ENCODE measurements at regions not wholly inside any gene's neighbourhood (a gene's known extent, or its start where the extent isn't known, plus 50 kb on each side); places are given as distances from the start of the nearest gene placed in this dataset.

DNA sequence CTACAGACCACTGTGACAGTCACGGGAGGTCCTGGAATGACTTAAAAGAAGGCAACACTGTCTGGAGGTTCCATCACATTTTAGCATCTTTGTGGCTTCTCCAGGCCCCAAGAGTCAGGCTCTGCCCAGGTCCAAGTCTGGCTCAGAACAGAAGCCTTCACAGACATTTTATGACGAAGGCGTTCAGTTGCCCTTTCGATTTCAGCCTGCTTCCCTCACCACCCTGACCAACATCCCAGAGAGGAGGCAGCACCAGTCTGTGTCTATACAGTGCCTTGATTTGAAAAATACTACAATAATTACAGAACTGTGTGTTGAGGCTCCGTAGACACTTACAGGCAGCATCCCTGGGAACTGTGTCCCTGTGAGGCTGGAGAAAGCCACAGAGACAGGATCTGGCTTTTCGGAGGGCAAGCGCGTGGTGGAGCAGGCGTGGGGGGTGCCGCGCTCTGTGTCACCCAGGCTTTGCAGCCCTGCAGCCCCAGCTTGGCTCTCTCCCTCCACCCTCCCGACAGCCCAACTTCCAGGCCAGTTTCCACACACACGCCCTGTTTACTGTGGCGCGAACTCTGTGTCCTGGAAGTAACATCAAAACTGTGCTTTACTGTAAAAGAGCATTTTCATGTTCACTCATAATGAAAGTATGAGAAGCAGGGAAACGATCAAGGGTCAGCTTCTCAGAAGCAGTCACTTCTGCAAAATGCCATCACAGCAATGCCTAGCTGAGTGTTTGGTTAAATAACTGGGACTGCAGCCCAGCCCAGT, 153.5 kb upstream of the ALKAL2 start (continued):
- TF ChIP-seq DBP (CRISPR knock-in tag; IDR thresholded peaks at IDR 0.05; ENCODE audit: not compliant biosample characterization) (no peak), CAMTA2 (CRISPR knock-in tag; IDR thresholded peaks at IDR 0.05; ENCODE audit: borderline replicate concordance) (no peak)
- TF ChIP-seq, protein P1, sequence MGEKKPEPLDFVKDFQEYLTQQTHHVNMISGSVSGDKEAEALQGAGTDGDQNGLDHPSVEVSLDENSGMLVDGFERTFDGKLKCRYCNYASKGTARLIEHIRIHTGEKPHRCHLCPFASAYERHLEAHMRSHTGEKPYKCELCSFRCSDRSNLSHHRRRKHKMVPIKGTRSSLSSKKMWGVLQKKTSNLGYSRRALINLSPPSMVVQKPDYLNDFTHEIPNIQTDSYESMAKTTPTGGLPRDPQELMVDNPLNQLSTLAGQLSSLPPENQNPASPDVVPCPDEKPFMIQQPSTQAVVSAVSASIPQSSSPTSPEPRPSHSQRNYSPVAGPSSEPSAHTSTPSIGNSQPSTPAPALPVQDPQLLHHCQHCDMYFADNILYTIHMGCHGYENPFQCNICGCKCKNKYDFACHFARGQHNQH (CRISPR knock-in tag; IDR thresholded peaks at IDR 0.05): no peak

GRCh38 chr2:440403-440740, 152.5 kb upstream of the ALKAL2 start:
- in situ Hi-C loops (cut with HindIII; ENCODE audit: extremely low pct_ligation_motif_present, low pct_unique_long_range_greater_than_20kb): no loop called here
- no TSS peak for BruUV-seq (replicated peaks)
- no peaks in the 10 kb centered on the region for H3K4me1 ChIP-seq (ENCODE audit: insufficient read depth, low read length)
- H3K79me2 ChIP-seq (ENCODE audit: insufficient read depth, low read length): no peaks in the 10 kb centered on the region
- H4K20me1 ChIP-seq (ENCODE audit: insufficient read depth, low read length): no peaks in the 10 kb centered on the region; the same call in 1 of the 2 replicates
- H3K27me3 ChIP-seq (ENCODE audit: control insufficient read depth in 1 of 2, insufficient read depth in 2 of 2, low read length in 2 of 2): peaks cover 5 to 50% of the 10 kb centered on the region in 2 experiments
- ChIA-PET CTCF (ENCODE audit: low intra/inter-chr PET ratio, low total read pairs) (no interaction called here), POLR2A (no interaction called here)
- no peak for ATAC-seq
- no peak overlapping the region for H3K4me3 ChIP-seq (replicated peaks in 1 of 3; ENCODE audit: insufficient read depth in 1 of 3, low read depth in 2 of 3, low read length in 3 of 3)
- H3K36me3 ChIP-seq (replicated peaks in 1 of 2; ENCODE audit: control insufficient read depth in 1 of 2, insufficient read depth in 2 of 2, low read length in 2 of 2): no peaks in the 10 kb centered on the region
- H3K9ac ChIP-seq (ENCODE audit: insufficient read depth, low read depth, low read length): no peak overlapping the region
- H3K9me3 ChIP-seq (ENCODE audit: low read length): no peaks in the 10 kb centered on the region
- TF ChIP-seq SRSF1 (optimal IDR thresholded peaks at IDR 0.05; ENCODE audit: low read depth, low read length) (no peak), MAF1 (CRISPR knock-in tag; IDR thresholded peaks at IDR 0.05; ENCODE audit: borderline replicate concordance) (no peak), TFDP1 (CRISPR knock-in tag; IDR thresholded peaks at IDR 0.05; ENCODE audit: borderline replicate concordance) (no peak), SUZ12 (IDR thresholded peaks at IDR 0.05; ENCODE audit: low read depth, low read length) (no peak), MAFG (CRISPR knock-in tag; IDR thresholded peaks at IDR 0.05) (no peak), ZNF136 (CRISPR knock-in tag; IDR thresholded peaks at IDR 0.05; ENCODE audit: low read depth) (no peak), ZSCAN21 (CRISPR knock-in tag; IDR thresholded peaks at IDR 0.05; ENCODE audit: borderline replicate concordance) (no peak), TEAD3 (CRISPR knock-in tag; optimal IDR thresholded peaks at IDR 0.05; ENCODE audit: borderline replicate concordance) (no peak), PLRG1 (conservative IDR thresholded peaks at IDR 0.05) (no peak), SIN3B (IDR thresholded peaks at IDR 0.05; ENCODE audit: low read length) (no peak), HES4 (CRISPR knock-in tag; IDR thresholded peaks at IDR 0.05; ENCODE audit: borderline replicate concordance) (no peak)
- DNase-seq (ENCODE audit: low spot score): no peak
- intact Hi-C loops (cut with micrococcal nuclease; ENCODE audit: unreplicated experiment): loop anchor here (2.0 kb wide), 1 partner anchor 52 kb away; no protein-coding TSS in a partner anchor
- H3K4me2 ChIP-seq (ENCODE audit: low read depth, low read length): no peak overlapping the region
- FAIRE-seq: no peak
- H3K27ac ChIP-seq (ENCODE audit: extremely low read length, insufficient read depth, low read length): no peak overlapping the region
- no peak overlapping the region for H2AFZ ChIP-seq (ENCODE audit: low read length)
- 11% methylated on average over 4 of the region's 4 CpGs for WGBS (ENCODE audit: low lambda C conversion rate)

Data from HepG2 (cell line).